HFFc6 (cell line): ENCODE measurements at regions not wholly inside any gene's neighbourhood (a gene's known extent, or its start where the extent isn't known, plus 50 kb on each side); places are given as distances from the start of the nearest gene placed in this dataset.

Source experiments
- DNase-seq: peaks from one replicate; pipeline ENCODE4 v3.0.0-alpha.2; 2018
- H3K27ac Mint-ChIP-seq: 2 replicates; pipeline ENCODE4 v1.8.0; 2020; ENCODE audit warnings: mild to moderate bottlenecking, mixed read lengths
- H3K27me3 Mint-ChIP-seq: 2 replicates; pipeline ENCODE4 v1.8.0; 2021; ENCODE audit warnings: mild to moderate bottlenecking, moderate library complexity, mixed read lengths; ENCODE audit not compliant: insufficient read depth
- H3K36me3 Mint-ChIP-seq: 2 replicates; pipeline ENCODE4 v1.8.0; 2021; ENCODE audit warnings: low read depth, mixed read lengths
- H3K4me1 Mint-ChIP-seq: 2 replicates; pipeline ENCODE4 v1.8.0; 2020; ENCODE audit warnings: low read depth, mixed read lengths
- H3K4me3 Mint-ChIP-seq: 2 replicates; pipeline ENCODE4 v1.8.0; 2020; ENCODE audit warnings: mild to moderate bottlenecking, moderate library complexity, mixed read lengths
- H3K9me3 Mint-ChIP-seq: 2 replicates; pipeline ENCODE4 v1.8.0; 2020; ENCODE audit warnings: mild to moderate bottlenecking, mixed read lengths
- CTCF ChIP-seq: fragments of 200-600 bp; sonication (generic); IDR thresholded peaks from 2 replicates; pipeline ENCODE4 v1.5.0; 2021; ENCODE audit warnings: antibody characterized with exemption, mild to moderate bottlenecking

GRCh38 chr13:61148691-61149315 lies 266.8 kb downstream of the PCDH20 start:
- H3K27me3 Mint-ChIP-seq = no peaks in the 10 kb centered on the region
- H3K36me3 Mint-ChIP-seq = peaks cover 5% of the 10 kb centered on the region; the same call in 1 of the 2 replicates
- DNase-seq = no peak
- no peaks in the 10 kb centered on the region for H3K4me1 Mint-ChIP-seq
- H3K4me3 Mint-ChIP-seq = no peak overlapping the region
- H3K9me3 Mint-ChIP-seq = peaks cover 34% of the 10 kb centered on the region
- no peak for TF ChIP-seq CTCF
- no peak overlapping the region for H3K27ac Mint-ChIP-seq

- Mint-ChIP-seq H3K9me3 (peaks cover 32% of the 10 kb centered on the region), H3K36me3 (peaks cover 5% of the 10 kb centered on the region; the same call in 1 of the 2 replicates), H3K27me3 (no peaks in the 10 kb centered on the region), H3K4me3 (no peak overlapping the region), H3K4me1 (no peaks in the 10 kb centered on the region), H3K27ac (no peak overlapping the region)
- DNase-seq = no peak
- no peak for TF ChIP-seq CTCF
Observed at GRCh38 chr13:61148211-61148610, 267.4 kb downstream of the PCDH20 start.

- no peak for TF ChIP-seq CTCF
- no peak overlapping the region for H3K4me3 Mint-ChIP-seq
- H3K4me1 Mint-ChIP-seq = no peaks in the 10 kb centered on the region
- no peak for DNase-seq
- H3K27me3 Mint-ChIP-seq = no peaks in the 10 kb centered on the region
- peaks cover 5% of the 10 kb centered on the region; the same call in 1 of the 2 replicates for H3K36me3 Mint-ChIP-seq
- H3K27ac Mint-ChIP-seq = no peak overlapping the region
- H3K9me3 Mint-ChIP-seq = peaks cover 35% of the 10 kb centered on the region
Observed at GRCh38 chr13:61146571-61146970, 269.1 kb downstream of the PCDH20 start.

GRCh38 chr13:61146158-61146557 lies 269.5 kb downstream of the PCDH20 start:
- H3K36me3 Mint-ChIP-seq = peaks cover 5% of the 10 kb centered on the region; the same call in 1 of the 2 replicates
- no peak for TF ChIP-seq CTCF
- no peak overlapping the region for H3K27ac Mint-ChIP-seq
- H3K9me3 Mint-ChIP-seq = peaks cover 36% of the 10 kb centered on the region
- no peak for DNase-seq
- no peak overlapping the region for H3K4me3 Mint-ChIP-seq
- H3K27me3 Mint-ChIP-seq = no peaks in the 10 kb centered on the region
- no peaks in the 10 kb centered on the region for H3K4me1 Mint-ChIP-seq

- Mint-ChIP-seq H3K36me3 (peaks cover 5% of the 10 kb centered on the region; the same call in 1 of the 2 replicates), H3K9me3 (peaks cover 40% of the 10 kb centered on the region), H3K27ac (no peak overlapping the region), H3K27me3 (no peaks in the 10 kb centered on the region), H3K4me3 (no peak overlapping the region), H3K4me1 (no peaks in the 10 kb centered on the region)
- no peak for TF ChIP-seq CTCF
- no peak for DNase-seq
Observed at GRCh38 chr13:61144834-61145593, 270.6 kb downstream of the PCDH20 start.
